ENCODE measurements at regions not wholly inside any gene's neighbourhood (a gene's known extent, or its start where the extent isn't known, plus 50 kb on each side); places are given as distances from the start of the nearest gene placed in this dataset.

GRCh38 chr13:20311596-20311995 is 79.5 kb upstream of the GJB6 start:
- TF ChIP-seq CTCF (conservative IDR thresholded peaks at IDR 0.05), result no peak
- Histone ChIP-seq H3K4ac (ENCODE audit: low read depth, low read length) (no peak overlapping the region), H3K79me1 (ENCODE audit: insufficient read depth, low read depth, low read length, poor library complexity, severe bottlenecking) (no peaks in the 10 kb centered on the region), H3K27ac (ENCODE audit: insufficient read length, low read depth, low read length) (no peak overlapping the region), H3K4me2 (ENCODE audit: insufficient read depth, insufficient read length, low read length) (no peak overlapping the region), H2BK12ac (ENCODE audit: insufficient read length, low read depth, low read length) (no peak overlapping the region), H3K27me3 (ENCODE audit: insufficient read depth, low read length) (no peaks in the 10 kb centered on the region), H2BK120ac (ENCODE audit: low read depth, low read length, poor library complexity, severe bottlenecking) (no peak overlapping the region), H2AK5ac (ENCODE audit: insufficient read length, low read length) (no peak overlapping the region), H3T11ph (ENCODE audit: low read length) (no peak overlapping the region), H4K5ac (ENCODE audit: insufficient read length, low read depth, low read length) (no peak overlapping the region), H3K14ac (ENCODE audit: insufficient read depth, low read length) (no peak overlapping the region), H2AFZ (ENCODE audit: low read length) (no peak overlapping the region), H3K9ac (ENCODE audit: extremely low read depth, insufficient read length, low read length) (no peak overlapping the region), H2BK5ac (ENCODE audit: insufficient read length, low read length) (no peak overlapping the region), H3K23me2 (ENCODE audit: insufficient read length, low read depth, low read length, poor library complexity, severe bottlenecking) (no peaks in the 10 kb centered on the region), H4K20me1 (ENCODE audit: control insufficient read depth, insufficient read depth, insufficient read length) (no peaks in the 10 kb centered on the region), H2BK15ac (ENCODE audit: low read depth, low read length) (no peak overlapping the region), H4K8ac (replicated peaks; ENCODE audit: insufficient read length, low read depth, low read length) (no peak overlapping the region), H4K91ac (ENCODE audit: insufficient read length, low read depth, low read length) (no peak overlapping the region), H3K79me2 (ENCODE audit: insufficient read depth, low read length) (no peaks in the 10 kb centered on the region), H3K56ac (ENCODE audit: insufficient read length, low read depth, low read length) (no peak overlapping the region), H2BK20ac (ENCODE audit: low read depth, low read length, poor library complexity, severe bottlenecking) (no peak overlapping the region), H3K9me3 (ENCODE audit: control insufficient read depth, low read depth, low read length) (no peaks in the 10 kb centered on the region), H3K18ac (ENCODE audit: insufficient read length, low read depth, low read length) (no peak overlapping the region), H3K4me1 (ENCODE audit: insufficient read depth, low read length) (no peaks in the 10 kb centered on the region), H3K23ac (ENCODE audit: insufficient read length, low read depth, low read length) (no peak overlapping the region)
- H3K4me3 Mint-ChIP-seq, result no peak overlapping the region
- no peak for DNase-seq
- no peaks in the 10 kb centered on the region; the same call in 1 of the 2 replicates for H3K27me3 Mint-ChIP-seq (ENCODE audit: low read depth)
- WGBS (ENCODE audit: extremely low coverage, insufficient read length, low lambda C conversion rate), result no CpG with 5 or more reads among the region's 2 CpGs
- H3K36me3 Mint-ChIP-seq (ENCODE audit: insufficient read depth in 1 of 3, low read depth in 3 of 3), result no peaks in the 10 kb centered on the region; a peak in 1 of 7 replicates
- peaks cover 9 to 11% of the 10 kb centered on the region in 2 experiments; a peak in 4 of 5 replicates for H3K9me3 Mint-ChIP-seq
- H3K27ac Mint-ChIP-seq, result no peak overlapping the region
- H3K4me1 Mint-ChIP-seq, result no peaks in the 10 kb centered on the region
